ENCODE measurements at regions not wholly inside any gene's neighbourhood (a gene's known extent, or its start where the extent isn't known, plus 50 kb on each side); places are given as distances from the start of the nearest gene placed in this dataset.

GRCh38 chr22:44632541-44633396, 69.2 kb upstream of the PRR5 start:
- Mint-ChIP-seq H3K27me3 (ENCODE audit: low read depth) (peaks cover 26% of the 10 kb centered on the region), H3K4me1 (no peaks in the 10 kb centered on the region), H3K27ac (no peak overlapping the region), H3K36me3 (ENCODE audit: low read depth) (no peaks in the 10 kb centered on the region), H3K9me3 (peaks cover 3% of the 10 kb centered on the region), H3K4me3 (no peak overlapping the region)
- TF ChIP-seq, protein P1, sequence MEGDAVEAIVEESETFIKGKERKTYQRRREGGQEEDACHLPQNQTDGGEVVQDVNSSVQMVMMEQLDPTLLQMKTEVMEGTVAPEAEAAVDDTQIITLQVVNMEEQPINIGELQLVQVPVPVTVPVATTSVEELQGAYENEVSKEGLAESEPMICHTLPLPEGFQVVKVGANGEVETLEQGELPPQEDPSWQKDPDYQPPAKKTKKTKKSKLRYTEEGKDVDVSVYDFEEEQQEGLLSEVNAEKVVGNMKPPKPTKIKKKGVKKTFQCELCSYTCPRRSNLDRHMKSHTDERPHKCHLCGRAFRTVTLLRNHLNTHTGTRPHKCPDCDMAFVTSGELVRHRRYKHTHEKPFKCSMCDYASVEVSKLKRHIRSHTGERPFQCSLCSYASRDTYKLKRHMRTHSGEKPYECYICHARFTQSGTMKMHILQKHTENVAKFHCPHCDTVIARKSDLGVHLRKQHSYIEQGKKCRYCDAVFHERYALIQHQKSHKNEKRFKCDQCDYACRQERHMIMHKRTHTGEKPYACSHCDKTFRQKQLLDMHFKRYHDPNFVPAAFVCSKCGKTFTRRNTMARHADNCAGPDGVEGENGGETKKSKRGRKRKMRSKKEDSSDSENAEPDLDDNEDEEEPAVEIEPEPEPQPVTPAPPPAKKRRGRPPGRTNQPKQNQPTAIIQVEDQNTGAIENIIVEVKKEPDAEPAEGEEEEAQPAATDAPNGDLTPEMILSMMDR (IDR thresholded peaks at IDR 0.05; ENCODE audit: unreplicated experiment in 3 of 3), result no peak

- TF ChIP-seq, protein P1 (IDR thresholded peaks at IDR 0.05; ENCODE audit: unreplicated experiment in 3 of 3), result no peak
Observed at GRCh38 chr22:44630826-44631225, 71.2 kb upstream of the PRR5 start.

GRCh38 chr22:44628835-44629234, 73.2 kb upstream of the PRR5 start:
- TF ChIP-seq, protein P1 (IDR thresholded peaks at IDR 0.05; ENCODE audit: unreplicated experiment in 3 of 3), result no peak
- Mint-ChIP-seq H3K4me3 (no peak overlapping the region), H3K36me3 (ENCODE audit: low read depth) (no peaks in the 10 kb centered on the region), H3K4me1 (no peaks in the 10 kb centered on the region), H3K27ac (no peak overlapping the region), H3K27me3 (ENCODE audit: low read depth) (peaks cover 27% of the 10 kb centered on the region), H3K9me3 (peaks cover 3% of the 10 kb centered on the region)

More at GRCh38 chr22:44630826-44631225, 71.2 kb upstream of the PRR5 start:
- no peaks in the 10 kb centered on the region for H3K36me3 Mint-ChIP-seq (ENCODE audit: low read depth)
- H3K27ac Mint-ChIP-seq, result no peak overlapping the region
- H3K9me3 Mint-ChIP-seq, result peaks cover 3% of the 10 kb centered on the region
- H3K4me1 Mint-ChIP-seq, result no peaks in the 10 kb centered on the region
- H3K4me3 Mint-ChIP-seq, result no peak overlapping the region
- peaks cover 27% of the 10 kb centered on the region for H3K27me3 Mint-ChIP-seq (ENCODE audit: low read depth)

- H3K36me3 Mint-ChIP-seq (ENCODE audit: low read depth), result no peaks in the 10 kb centered on the region
- TF ChIP-seq, protein P1 (IDR thresholded peaks at IDR 0.05; ENCODE audit: unreplicated experiment in 3 of 3), result no peak
- no peak overlapping the region for H3K4me3 Mint-ChIP-seq
- H3K9me3 Mint-ChIP-seq, result peaks cover 3% of the 10 kb centered on the region
- H3K4me1 Mint-ChIP-seq, result no peaks in the 10 kb centered on the region
- peaks cover 31% of the 10 kb centered on the region for H3K27me3 Mint-ChIP-seq (ENCODE audit: low read depth)
- H3K27ac Mint-ChIP-seq, result no peak overlapping the region
Observed at GRCh38 chr22:44628273-44628672, 73.7 kb upstream of the PRR5 start.

- Mint-ChIP-seq H3K4me1 (no peaks in the 10 kb centered on the region), H3K4me3 (no peak overlapping the region), H3K9me3 (peaks cover 3% of the 10 kb centered on the region), H3K27ac (no peak overlapping the region), H3K36me3 (ENCODE audit: low read depth) (no peaks in the 10 kb centered on the region), H3K27me3 (ENCODE audit: low read depth) (peaks cover 34% of the 10 kb centered on the region)
- TF ChIP-seq, protein P1 (IDR thresholded peaks at IDR 0.05; ENCODE audit: unreplicated experiment in 3 of 3), result no peak
Observed at GRCh38 chr22:44627521-44628139, 74.4 kb upstream of the PRR5 start.

Measured in nephron (organoid).